ENCODE measurements at regions not wholly inside any gene's neighbourhood (a gene's known extent, or its start where the extent isn't known, plus 50 kb on each side); places are given as distances from the start of the nearest gene placed in this dataset.

GRCh38 chr4:35652197-35652596 lies 592.1 kb downstream of the ARAP2 start:
- no peak for TF ChIP-seq CTCF (IDR thresholded peaks at IDR 0.05)
- no peak for TF ChIP-seq POLR2AphosphoS5 (IDR thresholded peaks at IDR 0.05)
- no peak for TF ChIP-seq POLR2A (IDR thresholded peaks at IDR 0.05)
- TF ChIP-seq EP300 (IDR thresholded peaks at IDR 0.05): no peak

All from stomach (tissue), 4 donors.